Upper lobe of right lung (tissue), 1 donor: ENCODE measurements at regions not wholly inside any gene's neighbourhood (a gene's known extent, or its start where the extent isn't known, plus 50 kb on each side); places are given as distances from the start of the nearest gene placed in this dataset.

Experiments
- ATAC-seq: fragments of 200-7000 bp; cut with Tn5 transposase; one replicate; pipeline ENCODE4 v1.9.1; 2020; ENCODE audit warnings: mild to moderate bottlenecking, moderate library complexity
- DNase-seq: peaks from one replicate; pipeline ENCODE4 v3.0.0-alpha.2; 2020
- H3K27ac ChIP-seq: fragments of 200-600 bp; one replicate; pipeline ENCODE4 v1.8.0; 2022
- H3K27me3 ChIP-seq: fragments of 200-600 bp; one replicate; pipeline ENCODE4 v1.8.0; 2022; ENCODE audit warnings: mild to moderate bottlenecking
- H3K36me3 ChIP-seq: fragments of 200-600 bp; one replicate; pipeline ENCODE4 v1.8.0; 2022
- H3K4me1 ChIP-seq: fragments of 200-600 bp; one replicate; pipeline ENCODE4 v1.8.0; 2022
- H3K4me3 ChIP-seq: fragments of 200-600 bp; one replicate; pipeline ENCODE4 v1.8.0; 2022; ENCODE audit warnings: mild to moderate bottlenecking
- H3K9me3 ChIP-seq: fragments of 200-600 bp; one replicate; pipeline ENCODE4 v1.8.0; 2022
- CTCF ChIP-seq: fragments of 200-600 bp; IDR thresholded peaks from one replicate; pipeline ENCODE4 v1.8.0; 2022; ENCODE audit warnings: antibody characterized with exemption
- intact Hi-C: fragments of 100-400 bp; cut with DNase I; formaldehyde crosslinking; loops from one replicate; pipeline ENCODE4 v1.11.0; 2022
- donor health status: DM: no; HTN: yes; CAD: no; lungs with severe emphysema.

GRCh38 chr17:53061446-53061845 is 761.3 kb upstream of the KIF2B start:
- H3K36me3 ChIP-seq, result no peaks in the 10 kb centered on the region
- intact Hi-C loops, result no loop called here
- no peaks in the 10 kb centered on the region for H3K9me3 ChIP-seq
- H3K27me3 ChIP-seq, result no peaks in the 10 kb centered on the region
- no peaks in the 10 kb centered on the region for H3K4me1 ChIP-seq
- DNase-seq (no peak), ATAC-seq (no peak)
- H3K4me3 ChIP-seq, result no peak overlapping the region
- no peak for TF ChIP-seq CTCF
- no peak overlapping the region for H3K27ac ChIP-seq

- Histone ChIP-seq H3K27me3 (no peaks in the 10 kb centered on the region), H3K9me3 (no peaks in the 10 kb centered on the region), H3K27ac (no peak overlapping the region), H3K4me3 (no peak overlapping the region), H3K4me1 (no peaks in the 10 kb centered on the region), H3K36me3 (no peaks in the 10 kb centered on the region)
- intact Hi-C loops, result no loop called here
- no peak for TF ChIP-seq CTCF
- DNase-seq (no peak), ATAC-seq (no peak)
Measured at GRCh38 chr17:53058031-53058430, 764.7 kb upstream of the KIF2B start.

- DNase-seq, result no peak
- Histone ChIP-seq H3K27ac (no peak overlapping the region), H3K27me3 (no peaks in the 10 kb centered on the region), H3K9me3 (no peaks in the 10 kb centered on the region), H3K4me3 (no peak overlapping the region), H3K4me1 (no peaks in the 10 kb centered on the region), H3K36me3 (no peaks in the 10 kb centered on the region)
- intact Hi-C loops, result no loop called here
- TF ChIP-seq CTCF, result no peak
- no peak for ATAC-seq
Measured at GRCh38 chr17:53046781-53047180, 775.9 kb upstream of the KIF2B start.

- no peak overlapping the region for H3K27ac ChIP-seq
- DNase-seq (no peak), ATAC-seq (no peak)
- no peaks in the 10 kb centered on the region for H3K9me3 ChIP-seq
- no peak overlapping the region for H3K4me3 ChIP-seq
- H3K27me3 ChIP-seq, result no peaks in the 10 kb centered on the region
- TF ChIP-seq CTCF, result no peak
- no peaks in the 10 kb centered on the region for H3K4me1 ChIP-seq
- intact Hi-C loops, result no loop called here
- H3K36me3 ChIP-seq, result no peaks in the 10 kb centered on the region
Measured at GRCh38 chr17:53039981-53040380, 782.7 kb upstream of the KIF2B start.

GRCh38 chr17:53033297-53033696 is 789.4 kb upstream of the KIF2B start:
- no peaks in the 10 kb centered on the region for H3K4me1 ChIP-seq
- DNase-seq (no peak), ATAC-seq (no peak)
- H3K36me3 ChIP-seq, result no peaks in the 10 kb centered on the region
- H3K4me3 ChIP-seq, result no peak overlapping the region
- intact Hi-C loops, result no loop called here
- no peak for TF ChIP-seq CTCF
- H3K27ac ChIP-seq, result no peak overlapping the region
- H3K9me3 ChIP-seq, result no peaks in the 10 kb centered on the region
- H3K27me3 ChIP-seq, result no peaks in the 10 kb centered on the region

- intact Hi-C loops, result no loop called here
- DNase-seq (no peak), ATAC-seq (peak; percentile 84)
- Histone ChIP-seq H3K9me3 (no peaks in the 10 kb centered on the region), H3K27me3 (no peaks in the 10 kb centered on the region), H3K4me1 (no peaks in the 10 kb centered on the region), H3K36me3 (no peaks in the 10 kb centered on the region), H3K27ac (no peak overlapping the region), H3K4me3 (no peak overlapping the region)
- TF ChIP-seq CTCF, result peak; percentile 47
Measured at GRCh38 chr17:53032861-53033271, 789.9 kb upstream of the KIF2B start.
